Cardiac muscle cell (in vitro differentiated cells and primary cell): ENCODE measurements at regions not wholly inside any gene's neighbourhood (a gene's known extent, or its start where the extent isn't known, plus 50 kb on each side); places are given as distances from the start of the nearest gene placed in this dataset.

Experiments used
- DNase-seq, 2 donors: peaks; one replicate each; pipeline versions ENCODE4 v3.0.0 to v3.0.0-alpha.2; 2010 to 2017; ENCODE audit warnings: low read depth in 1 of 2, low spot score in 1 of 2
- H3K27ac ChIP-seq: fragments of 200-600 bp; sonication (generic); 2 replicates; pipeline ENCODE4 v1.5.1; 2016
- H3K27me3 ChIP-seq: fragments of 200-600 bp; sonication (generic); 2 replicates; pipeline ENCODE4 v1.6.0; 2016; ENCODE audit warnings: control low read depth
- H3K36me3 ChIP-seq: fragments of 200-600 bp; sonication (generic); 2 replicates; pipeline ENCODE4 v1.5.1; 2016; ENCODE audit warnings: control low read depth
- H3K4me1 ChIP-seq: fragments of 200-600 bp; sonication (generic); 2 replicates; pipeline ENCODE4 v1.8.1; 2017; ENCODE audit warnings: low read depth, mild to moderate bottlenecking, mixed run types
- H3K4me3 ChIP-seq: fragments of 200-600 bp; sonication (generic); 2 replicates; pipeline ENCODE4 v1.5.1; 2016; ENCODE audit warnings: mild to moderate bottlenecking
- H3K9me3 ChIP-seq: fragments of 200-600 bp; sonication (generic); 2 replicates; pipeline ENCODE4 v1.5.1; 2017; ENCODE audit warnings: low read depth, mild to moderate bottlenecking, control low read depth
- CTCF ChIP-seq: IDR thresholded peaks from 2 replicates; pipeline ENCODE4 v1.5.1; 2012; ENCODE audit warnings: low read depth, mild to moderate bottlenecking, low read length

- Histone ChIP-seq H3K4me3 (no peak overlapping the region), H3K9me3 (no peaks in the 10 kb centered on the region), H3K4me1 (no peaks in the 10 kb centered on the region), H3K36me3 (no peaks in the 10 kb centered on the region), H3K27me3 (no peaks in the 10 kb centered on the region), H3K27ac (no peak overlapping the region)
- no peak for TF ChIP-seq CTCF
- no peak for DNase-seq
Measured at GRCh38 chr5:23024470-23024869, 171.3 kb upstream of the CDH12 start.

- no peaks in the 10 kb centered on the region for H3K9me3 ChIP-seq
- DNase-seq: no peak
- no peaks in the 10 kb centered on the region for H3K4me1 ChIP-seq
- TF ChIP-seq CTCF: no peak
- no peaks in the 10 kb centered on the region for H3K27me3 ChIP-seq
- H3K4me3 ChIP-seq: no peak overlapping the region
- H3K36me3 ChIP-seq: no peaks in the 10 kb centered on the region
- H3K27ac ChIP-seq: no peak overlapping the region
Measured at GRCh38 chr5:23014825-23015224, 161.7 kb upstream of the CDH12 start.

- Histone ChIP-seq H3K36me3 (no peaks in the 10 kb centered on the region), H3K27me3 (no peaks in the 10 kb centered on the region), H3K27ac (no peak overlapping the region), H3K9me3 (no peaks in the 10 kb centered on the region), H3K4me3 (no peak overlapping the region), H3K4me1 (no peaks in the 10 kb centered on the region)
- no peak for DNase-seq
- no peak for TF ChIP-seq CTCF
Measured at GRCh38 chr5:23014266-23014665, 161.1 kb upstream of the CDH12 start.

GRCh38 chr5:23013395-23013998 lies 160.4 kb upstream of the CDH12 start:
- Histone ChIP-seq H3K36me3 (no peaks in the 10 kb centered on the region), H3K27me3 (no peaks in the 10 kb centered on the region), H3K4me3 (no peak overlapping the region), H3K27ac (no peak overlapping the region), H3K9me3 (no peaks in the 10 kb centered on the region), H3K4me1 (no peaks in the 10 kb centered on the region)
- no peak for DNase-seq
- no peak for TF ChIP-seq CTCF

- TF ChIP-seq CTCF: no peak
- DNase-seq: no peak
- Histone ChIP-seq H3K4me1 (no peaks in the 10 kb centered on the region), H3K27ac (no peak overlapping the region), H3K4me3 (no peak overlapping the region), H3K36me3 (no peaks in the 10 kb centered on the region), H3K27me3 (no peaks in the 10 kb centered on the region), H3K9me3 (no peaks in the 10 kb centered on the region)
Measured at GRCh38 chr5:23012842-23013241, 159.7 kb upstream of the CDH12 start.

GRCh38 chr5:23007762-23008161 lies 154.6 kb upstream of the CDH12 start:
- TF ChIP-seq CTCF: no peak
- Histone ChIP-seq H3K9me3 (no peaks in the 10 kb centered on the region), H3K27ac (no peak overlapping the region), H3K4me1 (no peaks in the 10 kb centered on the region), H3K36me3 (no peaks in the 10 kb centered on the region), H3K27me3 (no peaks in the 10 kb centered on the region), H3K4me3 (no peak overlapping the region)
- no peak for DNase-seq
